GM18867 (cell line): ENCODE measurements at regions not wholly inside any gene's neighbourhood (a gene's known extent, or its start where the extent isn't known, plus 50 kb on each side); places are given as distances from the start of the nearest gene placed in this dataset.
"Not testable (repeated sequence)": the region's sequence is repeated elsewhere in the genome, so short reads cannot be mapped to it uniquely, and the experiment has no call there.

Experiments
- ATAC-seq: cut with Tn5 transposase; IDR thresholded peaks from one replicate; pipeline ENCODE4 v1.9.1; 2021; ENCODE audit warnings: mild to moderate bottlenecking, moderate library complexity; ENCODE audit not compliant: unreplicated experiment

GRCh38 chr6:155894758-155895157, 439.1 kb upstream of the NOX3 start:
- no peak for ATAC-seq

- no peak for ATAC-seq
Observed at GRCh38 chr6:155894262-155894661, 438.6 kb upstream of the NOX3 start.

- ATAC-seq: no peak
Observed at GRCh38 chr6:155890409-155890808, 434.8 kb upstream of the NOX3 start.

- no peak for ATAC-seq
Observed at GRCh38 chr6:155889410-155889809, 433.8 kb upstream of the NOX3 start.

- ATAC-seq: no peak
Observed at GRCh38 chr6:155887421-155887820, 431.8 kb upstream of the NOX3 start.

- ATAC-seq: no peak
Observed at GRCh38 chr6:155883741-155884140, 428.1 kb upstream of the NOX3 start.

- ATAC-seq: no peak
Observed at GRCh38 chr6:155883334-155883731, 427.7 kb upstream of the NOX3 start.

- peak; percentile 80 for ATAC-seq
Observed at GRCh38 chr6:155882527-155883333, 427.1 kb upstream of the NOX3 start.

- ATAC-seq: peak; percentile 31
Observed at GRCh38 chr6:155881826-155882526, 426.3 kb upstream of the NOX3 start.

- no peak for ATAC-seq
Observed at GRCh38 chr6:155880900-155881299, 425.3 kb upstream of the NOX3 start.

GRCh38 chr6:155872961-155873360, 417.3 kb upstream of the NOX3 start:
- ATAC-seq: no peak

GRCh38 chr6:155867682-155868081, 412.0 kb upstream of the NOX3 start:
- ATAC-seq: no peak

GRCh38 chr6:155866676-155867390, 411.2 kb upstream of the NOX3 start:
- not testable (repeated sequence) for ATAC-seq

- ATAC-seq: no peak
Observed at GRCh38 chr6:155861821-155862220, 406.2 kb upstream of the NOX3 start.

GRCh38 chr6:155858906-155859305, 403.3 kb upstream of the NOX3 start:
- not testable (repeated sequence) for ATAC-seq

GRCh38 chr6:155854787-155855186, 399.1 kb upstream of the NOX3 start:
- no peak for ATAC-seq

- ATAC-seq: no peak
Observed at GRCh38 chr6:155853011-155853410, 397.4 kb upstream of the NOX3 start.

- no peak for ATAC-seq
Observed at GRCh38 chr6:155850408-155850841, 394.8 kb upstream of the NOX3 start.

- no peak for ATAC-seq
Observed at GRCh38 chr6:155847711-155848110, 392.1 kb upstream of the NOX3 start.

GRCh38 chr6:155837474-155837873, 381.8 kb upstream of the NOX3 start:
- no peak for ATAC-seq

GRCh38 chr6:155832596-155832995, 377.0 kb upstream of the NOX3 start:
- no peak for ATAC-seq

GRCh38 chr6:155830531-155830930, 374.9 kb upstream of the NOX3 start:
- no peak for ATAC-seq
